Duodenal mucosa (tissue), 2 donors: ENCODE measurements at regions not wholly inside any gene's neighbourhood (a gene's known extent, or its start where the extent isn't known, plus 50 kb on each side); places are given as distances from the start of the nearest gene placed in this dataset.
"Not testable (repeated sequence)": the region's sequence is repeated elsewhere in the genome, so short reads cannot be mapped to it uniquely, and the experiment has no call there.

ENCODE experiments used
- H3K27ac ChIP-seq: one replicate; pipeline ENCODE4 v1.7.0; 2013; ENCODE audit warnings: low read depth, low read length
- H3K27me3 ChIP-seq, 2 donors: one replicate each; pipeline ENCODE4 v1.7.0; 2013; ENCODE audit warnings: low read length in 2 of 2, control low read depth in 1 of 2; ENCODE audit not compliant: insufficient read depth in 2 of 2, control insufficient read depth in 1 of 2
- H3K36me3 ChIP-seq, 2 donors: one replicate each; pipeline ENCODE4 v1.7.0; 2013; ENCODE audit warnings: low read length in 2 of 2, control low read depth in 1 of 2; ENCODE audit not compliant: insufficient read depth in 2 of 2, control insufficient read depth in 1 of 2
- H3K4me1 ChIP-seq, 2 donors: one replicate each; pipeline ENCODE4 v1.7.0; 2013; ENCODE audit warnings: low read length in 2 of 2, control low read depth in 1 of 2; ENCODE audit not compliant: insufficient read depth in 2 of 2, control insufficient read depth in 1 of 2
- H3K4me3 ChIP-seq, 2 donors: one replicate each; pipeline ENCODE4 v1.7.0; 2013; ENCODE audit warnings: low read length in 2 of 2, low read depth in 1 of 2
- H3K9ac ChIP-seq, 2 donors: one replicate each; pipeline ENCODE4 v1.7.0; 2013; ENCODE audit warnings: low read length in 2 of 2, low read depth in 1 of 2
- H3K9me3 ChIP-seq, 2 donors: one replicate each; pipeline ENCODE4 v1.7.0; 2013; ENCODE audit warnings: low read length in 2 of 2, control low read depth in 1 of 2; ENCODE audit not compliant: control insufficient read depth in 1 of 2

GRCh38 chr3:20552605-20553275 lies 366.7 kb upstream of the SGO1 start:
- H3K9me3 ChIP-seq: no peaks in the 10 kb centered on the region
- H3K27me3 ChIP-seq: no peaks in the 10 kb centered on the region
- no peaks in the 10 kb centered on the region for H3K4me1 ChIP-seq
- H3K4me3 ChIP-seq: no peak overlapping the region
- H3K9ac ChIP-seq: no peak overlapping the region
- no peak overlapping the region for H3K27ac ChIP-seq
- no peaks in the 10 kb centered on the region for H3K36me3 ChIP-seq

GRCh38 chr3:20547361-20548269 lies 361.6 kb upstream of the SGO1 start:
- H3K9ac ChIP-seq, H3K27me3 ChIP-seq, H3K4me1 ChIP-seq, H3K4me3 ChIP-seq, H3K27ac ChIP-seq, H3K36me3 ChIP-seq, H3K9me3 ChIP-seq: not testable (repeated sequence)

GRCh38 chr3:20546636-20547035 lies 360.6 kb upstream of the SGO1 start:
- Histone ChIP-seq H3K4me3 (no peak overlapping the region), H3K9me3 (no peaks in the 10 kb centered on the region), H3K27me3 (no peaks in the 10 kb centered on the region), H3K9ac (no peak overlapping the region), H3K27ac (no peak overlapping the region), H3K4me1 (no peaks in the 10 kb centered on the region), H3K36me3 (no peaks in the 10 kb centered on the region)

- no peak overlapping the region for H3K4me3 ChIP-seq
- no peak overlapping the region for H3K9ac ChIP-seq
- H3K36me3 ChIP-seq: no peaks in the 10 kb centered on the region
- no peaks in the 10 kb centered on the region for H3K4me1 ChIP-seq
- no peaks in the 10 kb centered on the region for H3K9me3 ChIP-seq
- no peaks in the 10 kb centered on the region for H3K27me3 ChIP-seq
- no peak overlapping the region for H3K27ac ChIP-seq
Measured at GRCh38 chr3:20543535-20544226, 357.7 kb upstream of the SGO1 start.

GRCh38 chr3:20540066-20540465 lies 354.1 kb upstream of the SGO1 start:
- no peak overlapping the region for H3K27ac ChIP-seq
- no peaks in the 10 kb centered on the region for H3K9me3 ChIP-seq
- H3K9ac ChIP-seq: no peak overlapping the region
- H3K4me1 ChIP-seq: no peaks in the 10 kb centered on the region
- no peaks in the 10 kb centered on the region for H3K36me3 ChIP-seq
- H3K4me3 ChIP-seq: no peak overlapping the region
- H3K27me3 ChIP-seq: no peaks in the 10 kb centered on the region

GRCh38 chr3:20539666-20540065 lies 353.7 kb upstream of the SGO1 start:
- H3K4me3 ChIP-seq: no peak overlapping the region
- no peaks in the 10 kb centered on the region for H3K27me3 ChIP-seq
- H3K36me3 ChIP-seq: no peaks in the 10 kb centered on the region
- no peak overlapping the region for H3K27ac ChIP-seq
- H3K9me3 ChIP-seq: no peaks in the 10 kb centered on the region
- H3K9ac ChIP-seq: no peak overlapping the region
- no peaks in the 10 kb centered on the region for H3K4me1 ChIP-seq

- no peak overlapping the region for H3K9ac ChIP-seq
- H3K27ac ChIP-seq: no peak overlapping the region
- no peaks in the 10 kb centered on the region for H3K27me3 ChIP-seq
- H3K36me3 ChIP-seq: no peaks in the 10 kb centered on the region
- no peak overlapping the region for H3K4me3 ChIP-seq
- H3K9me3 ChIP-seq: no peaks in the 10 kb centered on the region
- no peaks in the 10 kb centered on the region for H3K4me1 ChIP-seq
Measured at GRCh38 chr3:20537234-20537633, 351.2 kb upstream of the SGO1 start.

GRCh38 chr3:20529911-20530310 lies 343.9 kb upstream of the SGO1 start:
- Histone ChIP-seq H3K9me3 (no peaks in the 10 kb centered on the region), H3K36me3 (no peaks in the 10 kb centered on the region), H3K4me1 (peaks cover 0 to 5% of the 10 kb centered on the region in 2 donors), H3K9ac (no peak overlapping the region), H3K27me3 (no peaks in the 10 kb centered on the region), H3K27ac (no peak overlapping the region), H3K4me3 (no peak overlapping the region)

GRCh38 chr3:20528180-20528770 lies 342.3 kb upstream of the SGO1 start:
- Histone ChIP-seq H3K9ac (no peak overlapping the region), H3K4me1 (peaks cover 0 to 5% of the 10 kb centered on the region in 2 donors), H3K27ac (no peak overlapping the region), H3K9me3 (no peaks in the 10 kb centered on the region), H3K36me3 (no peaks in the 10 kb centered on the region), H3K27me3 (no peaks in the 10 kb centered on the region), H3K4me3 (no peak overlapping the region)

- Histone ChIP-seq H3K4me3 (no peak overlapping the region), H3K36me3 (no peaks in the 10 kb centered on the region), H3K9me3 (no peaks in the 10 kb centered on the region), H3K27me3 (no peaks in the 10 kb centered on the region), H3K9ac (no peak overlapping the region), H3K4me1 (peaks cover 0 to 5% of the 10 kb centered on the region in 2 donors), H3K27ac (no peak overlapping the region)
Measured at GRCh38 chr3:20527368-20527767, 341.4 kb upstream of the SGO1 start.
